GM18505 (cell line): ENCODE measurements at regions not wholly inside any gene's neighbourhood (a gene's known extent, or its start where the extent isn't known, plus 50 kb on each side); places are given as distances from the start of the nearest gene placed in this dataset.
"Not testable (repeated sequence)": the region's sequence is repeated elsewhere in the genome, so short reads cannot be mapped to it uniquely, and the experiment has no call there.

Source experiments
- ATAC-seq: cut with Tn5 transposase; IDR thresholded peaks from one replicate; pipeline ENCODE4 v1.9.1; 2021; ENCODE audit not compliant: unreplicated experiment
- POLR2A ChIP-seq: IDR thresholded peaks from 4 replicates; pipeline ENCODE4 v1.6.1; 2011; ENCODE audit warnings: borderline replicate concordance; ENCODE audit not compliant: insufficient read depth, insufficient read length; ENCODE audit errors: extremely low read depth

- no peak for TF ChIP-seq POLR2A
- ATAC-seq = no peak
Observed at GRCh38 chr3:159275741-159276140, 473.9 kb downstream of the MFSD1 start.

- ATAC-seq = no peak
- TF ChIP-seq POLR2A = no peak
Observed at GRCh38 chr3:159277814-159278213, 476.0 kb downstream of the MFSD1 start.

GRCh38 chr3:159280386-159281191 is 478.7 kb downstream of the MFSD1 start:
- ATAC-seq = no peak
- TF ChIP-seq POLR2A = no peak

- no peak for TF ChIP-seq POLR2A
- no peak for ATAC-seq
Observed at GRCh38 chr3:159293493-159293892, 491.6 kb downstream of the MFSD1 start.

GRCh38 chr3:159301961-159302360 is 500.1 kb downstream of the MFSD1 start:
- TF ChIP-seq POLR2A = no peak
- no peak for ATAC-seq

DNA sequence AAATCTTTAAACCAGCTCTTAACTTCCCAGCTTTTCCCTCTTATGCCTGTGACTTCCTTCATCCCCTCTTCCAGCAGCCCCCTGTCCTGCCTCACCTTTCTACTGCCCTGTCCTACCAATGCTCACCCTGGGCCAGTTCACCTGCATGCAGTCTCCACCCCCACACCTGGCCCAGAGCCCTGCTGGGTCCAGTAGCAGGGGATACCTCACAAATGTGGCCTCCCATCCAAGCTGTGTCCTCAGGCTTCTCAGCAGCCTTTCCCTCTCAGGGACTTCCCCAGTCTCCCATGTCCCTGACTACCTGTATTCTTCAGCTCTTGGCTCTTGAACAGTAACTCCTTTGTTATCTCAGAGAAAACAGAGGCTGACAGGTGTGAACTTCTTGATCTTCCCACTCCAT is 503.2 kb downstream of the MFSD1 start:
- ATAC-seq = no peak

DNA sequence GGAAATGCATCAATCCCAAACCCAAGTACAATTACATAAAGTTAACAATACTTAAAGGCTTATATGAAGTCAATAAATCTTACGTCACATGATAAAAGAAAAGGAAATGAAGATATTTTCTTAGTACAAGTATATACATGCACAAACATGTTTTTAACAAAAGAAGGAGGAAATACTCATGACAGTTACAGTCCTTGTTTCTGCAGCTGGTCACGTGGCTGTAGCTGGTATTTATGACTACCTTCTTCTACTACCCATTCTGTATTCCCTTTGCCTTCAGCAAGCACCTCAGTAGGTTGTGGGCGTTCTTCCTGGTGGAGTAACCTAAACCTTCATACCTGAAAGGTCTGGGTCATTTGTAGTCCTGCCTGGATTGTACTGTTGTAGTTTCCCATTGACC is 514.9 kb downstream of the MFSD1 start:
- ATAC-seq = not testable (repeated sequence)

More for the DNA sequence above, 503.2 kb downstream of the MFSD1 start:
- TF ChIP-seq POLR2A = no peak

GRCh38 chr3:159319156-159319555 is 517.3 kb downstream of the MFSD1 start:
- no peak for ATAC-seq
- TF ChIP-seq POLR2A = no peak

DNA sequence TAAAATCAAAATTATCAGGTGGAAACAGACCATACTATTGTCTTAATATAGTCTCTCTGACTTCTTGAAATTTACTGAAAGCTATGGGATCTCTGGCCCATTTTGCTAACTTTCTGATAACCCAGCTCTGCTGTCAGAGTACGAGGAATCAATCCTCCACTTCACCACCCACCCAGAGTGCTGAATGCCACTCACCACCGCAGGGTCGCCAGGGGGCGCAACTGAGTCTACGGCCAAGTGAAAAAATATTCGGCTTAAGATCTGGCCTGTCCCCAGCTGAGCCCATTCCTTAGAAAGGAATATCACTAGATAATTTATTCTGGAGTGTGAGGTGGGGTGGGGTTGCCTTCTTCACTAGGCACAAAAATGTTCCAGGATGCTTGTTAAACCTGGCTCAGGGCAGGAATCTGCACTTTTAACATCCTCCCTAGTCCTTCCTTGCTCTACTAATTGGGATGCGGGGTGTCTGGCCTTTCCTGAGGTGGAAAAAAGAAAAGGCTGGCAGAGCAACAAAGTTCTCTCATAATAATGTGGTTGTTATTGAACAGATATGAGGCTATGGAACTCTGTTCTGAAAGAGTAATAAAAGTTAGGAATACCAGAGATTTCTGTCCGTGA is 520.6 kb downstream of the MFSD1 start:
- TF ChIP-seq POLR2A = no peak
- ATAC-seq = no peak

DNA sequence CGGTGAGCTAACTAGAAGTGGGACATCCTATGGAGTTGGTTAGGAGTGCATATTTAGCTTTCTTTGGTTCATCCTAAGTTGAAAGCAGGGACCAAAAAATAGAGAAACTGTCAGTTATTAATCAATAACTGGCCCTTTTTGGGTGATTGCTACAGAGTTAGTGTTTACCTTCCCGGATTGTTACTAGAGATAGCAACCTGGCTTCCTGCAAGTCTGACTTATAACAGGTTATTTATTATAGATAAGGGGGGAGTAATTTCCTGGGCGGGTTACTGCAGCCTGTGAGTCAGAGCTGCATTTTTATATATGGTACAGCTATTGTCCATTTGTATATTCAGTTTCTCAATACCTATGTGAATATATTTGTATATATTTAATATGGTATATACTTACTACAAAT is 522.0 kb downstream of the MFSD1 start:
- TF ChIP-seq POLR2A = no peak
- no peak for ATAC-seq

DNA sequence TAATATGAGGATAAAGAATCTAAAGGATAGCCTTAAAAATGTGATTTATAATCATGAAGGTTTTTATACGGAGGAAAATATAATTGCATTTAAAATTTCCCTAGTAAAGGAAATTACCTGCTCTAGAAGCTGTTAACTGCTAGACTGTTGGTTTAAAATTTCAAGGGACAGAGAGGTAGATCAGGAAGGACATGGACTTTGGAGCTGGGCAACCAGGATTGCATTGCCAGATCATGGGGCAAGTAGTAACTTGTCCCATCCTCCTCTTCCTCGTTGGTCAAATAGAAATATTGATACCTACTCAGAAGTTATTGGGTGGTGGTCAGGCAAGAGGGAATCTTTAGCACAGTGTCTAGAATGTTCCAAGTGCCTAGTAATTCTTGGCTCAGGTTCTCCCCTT is 525.1 kb downstream of the MFSD1 start:
- ATAC-seq = no peak

GRCh38 chr3:159332535-159333099 is 530.8 kb downstream of the MFSD1 start:
- no peak for ATAC-seq
- no peak for TF ChIP-seq POLR2A

More for the DNA sequence above, 525.1 kb downstream of the MFSD1 start:
- no peak for TF ChIP-seq POLR2A

- ATAC-seq = no peak
- no peak for TF ChIP-seq POLR2A
Observed at GRCh38 chr3:159339131-159339530, 537.3 kb downstream of the MFSD1 start.

GRCh38 chr3:159340877-159341500 is 539.1 kb downstream of the MFSD1 start:
- TF ChIP-seq POLR2A = no peak
- ATAC-seq = no peak

DNA sequence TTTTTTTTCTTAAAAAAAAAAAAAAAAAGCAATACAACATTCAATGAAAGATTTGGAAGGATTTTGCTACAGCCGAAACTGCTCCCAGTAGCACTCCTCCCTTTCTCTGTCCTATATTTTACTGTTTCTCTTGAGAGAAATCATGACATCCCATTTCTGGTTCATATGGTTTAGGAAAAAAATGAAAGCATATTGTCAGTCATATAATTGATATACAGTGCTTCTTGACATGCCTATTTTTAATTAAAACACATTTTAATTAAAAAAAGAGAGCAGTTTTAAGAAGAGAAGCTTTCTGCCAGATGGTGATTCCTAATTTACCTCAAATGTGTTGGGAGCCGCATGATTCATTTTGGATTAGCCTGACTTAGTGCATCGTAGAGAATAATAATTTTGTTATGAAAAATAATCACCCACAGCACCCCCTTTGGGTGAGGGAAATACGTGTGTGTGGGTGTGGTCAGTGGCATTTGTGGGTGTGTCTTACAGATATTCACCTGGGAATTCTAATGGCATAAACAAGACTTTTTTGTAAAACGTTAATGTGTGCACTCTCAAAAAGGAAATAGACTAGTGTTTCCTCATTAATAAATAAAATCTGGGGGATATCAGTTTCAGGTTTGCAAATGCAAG is 544.5 kb downstream of the MFSD1 start:
- TF ChIP-seq POLR2A = no peak
- ATAC-seq = no peak
